ENCODE measurements at regions not wholly inside any gene's neighbourhood (a gene's known extent, or its start where the extent isn't known, plus 50 kb on each side); places are given as distances from the start of the nearest gene placed in this dataset.
"Not testable (repeated sequence)": the region's sequence is repeated elsewhere in the genome, so short reads cannot be mapped to it uniquely, and the experiment has no call there.

DNA sequence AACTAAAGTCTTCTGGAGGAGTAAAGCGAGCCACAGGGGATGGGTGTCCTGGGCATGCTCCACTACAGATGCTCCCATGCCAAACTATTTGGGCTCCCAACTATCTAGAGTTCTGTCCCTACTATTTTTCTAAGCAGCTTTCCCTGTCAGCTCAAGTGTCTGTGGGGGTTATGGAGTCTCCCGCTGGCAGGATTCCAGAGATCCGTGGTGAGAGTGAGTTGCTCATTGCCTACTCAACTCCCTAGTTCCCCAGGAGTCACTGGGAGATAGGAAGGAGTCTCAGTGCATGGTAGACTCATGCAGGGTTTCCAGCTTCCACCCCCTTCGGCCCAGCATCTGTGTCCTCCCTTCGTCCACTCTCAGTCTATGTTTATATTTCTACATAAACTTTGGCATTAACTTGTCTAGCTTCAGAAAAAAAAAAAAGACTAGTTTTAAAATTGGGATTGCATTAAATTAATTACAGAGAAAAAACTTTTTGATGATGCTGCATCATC lies 55.1 kb upstream of the INPP4B start:
- no peak overlapping the region for H3K27ac ChIP-seq (ENCODE audit: extremely low read length, insufficient read depth, low read length)
- FAIRE-seq: no peak
- H2AFZ ChIP-seq (ENCODE audit: low read length): no peak overlapping the region
- H3K9me3 ChIP-seq (ENCODE audit: low read length): no peaks in the 10 kb centered on the region
- 7% methylated on average over 5 of the region's 5 CpGs for WGBS (ENCODE audit: low lambda C conversion rate)
- no peaks in the 10 kb centered on the region for H3K4me1 ChIP-seq (ENCODE audit: insufficient read depth, low read length)
- intact Hi-C loops (cut with micrococcal nuclease; ENCODE audit: unreplicated experiment) (no loop called here), in situ Hi-C loops (cut with HindIII; ENCODE audit: extremely low pct_ligation_motif_present, low pct_unique_long_range_greater_than_20kb) (no loop called here)
- no peak overlapping the region for H3K4me2 ChIP-seq (ENCODE audit: low read depth, low read length)
- no peak overlapping the region for H3K4me3 ChIP-seq (replicated peaks in 1 of 3; ENCODE audit: insufficient read depth in 1 of 3, low read depth in 2 of 3, low read length in 3 of 3)
- H3K27me3 ChIP-seq (ENCODE audit: control insufficient read depth in 1 of 2, insufficient read depth in 2 of 2, low read length in 2 of 2): no peaks in the 10 kb centered on the region
- H4K20me1 ChIP-seq (ENCODE audit: insufficient read depth, low read length): no peaks in the 10 kb centered on the region
- H3K79me2 ChIP-seq (ENCODE audit: insufficient read depth, low read length): no peaks in the 10 kb centered on the region
- no peak overlapping the region for H3K9ac ChIP-seq (ENCODE audit: insufficient read depth, low read depth, low read length)
- no peak for DNase-seq (ENCODE audit: low spot score)
- H3K36me3 ChIP-seq (replicated peaks in 1 of 2; ENCODE audit: control insufficient read depth in 1 of 2, insufficient read depth in 2 of 2, low read length in 2 of 2): no peaks in the 10 kb centered on the region
- ChIA-PET CTCF (ENCODE audit: low intra/inter-chr PET ratio, low total read pairs) (no interaction called here), POLR2A (no interaction called here)
- BruUV-seq (replicated peaks): no TSS peak
- ATAC-seq: no peak
- TF ChIP-seq, protein P1, sequence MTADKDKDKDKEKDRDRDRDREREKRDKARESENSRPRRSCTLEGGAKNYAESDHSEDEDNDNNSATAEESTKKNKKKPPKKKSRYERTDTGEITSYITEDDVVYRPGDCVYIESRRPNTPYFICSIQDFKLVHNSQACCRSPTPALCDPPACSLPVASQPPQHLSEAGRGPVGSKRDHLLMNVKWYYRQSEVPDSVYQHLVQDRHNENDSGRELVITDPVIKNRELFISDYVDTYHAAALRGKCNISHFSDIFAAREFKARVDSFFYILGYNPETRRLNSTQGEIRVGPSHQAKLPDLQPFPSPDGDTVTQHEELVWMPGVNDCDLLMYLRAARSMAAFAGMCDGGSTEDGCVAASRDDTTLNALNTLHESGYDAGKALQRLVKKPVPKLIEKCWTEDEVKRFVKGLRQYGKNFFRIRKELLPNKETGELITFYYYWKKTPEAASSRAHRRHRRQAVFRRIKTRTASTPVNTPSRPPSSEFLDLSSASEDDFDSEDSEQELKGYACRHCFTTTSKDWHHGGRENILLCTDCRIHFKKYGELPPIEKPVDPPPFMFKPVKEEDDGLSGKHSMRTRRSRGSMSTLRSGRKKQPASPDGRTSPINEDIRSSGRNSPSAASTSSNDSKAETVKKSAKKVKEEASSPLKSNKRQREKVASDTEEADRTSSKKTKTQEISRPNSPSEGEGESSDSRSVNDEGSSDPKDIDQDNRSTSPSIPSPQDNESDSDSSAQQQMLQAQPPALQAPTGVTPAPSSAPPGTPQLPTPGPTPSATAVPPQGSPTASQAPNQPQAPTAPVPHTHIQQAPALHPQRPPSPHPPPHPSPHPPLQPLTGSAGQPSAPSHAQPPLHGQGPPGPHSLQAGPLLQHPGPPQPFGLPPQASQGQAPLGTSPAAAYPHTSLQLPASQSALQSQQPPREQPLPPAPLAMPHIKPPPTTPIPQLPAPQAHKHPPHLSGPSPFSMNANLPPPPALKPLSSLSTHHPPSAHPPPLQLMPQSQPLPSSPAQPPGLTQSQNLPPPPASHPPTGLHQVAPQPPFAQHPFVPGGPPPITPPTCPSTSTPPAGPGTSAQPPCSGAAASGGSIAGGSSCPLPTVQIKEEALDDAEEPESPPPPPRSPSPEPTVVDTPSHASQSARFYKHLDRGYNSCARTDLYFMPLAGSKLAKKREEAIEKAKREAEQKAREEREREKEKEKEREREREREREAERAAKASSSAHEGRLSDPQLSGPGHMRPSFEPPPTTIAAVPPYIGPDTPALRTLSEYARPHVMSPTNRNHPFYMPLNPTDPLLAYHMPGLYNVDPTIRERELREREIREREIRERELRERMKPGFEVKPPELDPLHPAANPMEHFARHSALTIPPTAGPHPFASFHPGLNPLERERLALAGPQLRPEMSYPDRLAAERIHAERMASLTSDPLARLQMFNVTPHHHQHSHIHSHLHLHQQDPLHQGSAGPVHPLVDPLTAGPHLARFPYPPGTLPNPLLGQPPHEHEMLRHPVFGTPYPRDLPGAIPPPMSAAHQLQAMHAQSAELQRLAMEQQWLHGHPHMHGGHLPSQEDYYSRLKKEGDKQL (CRISPR knock-in tag; IDR thresholded peaks at IDR 0.05; ENCODE audit: low read depth): no peak
- TF ChIP-seq ZNF350 (CRISPR knock-in tag; IDR thresholded peaks at IDR 0.05; ENCODE audit: borderline replicate concordance, low read depth): no peak
- no peak for TF ChIP-seq ZKSCAN8 (CRISPR knock-in tag; IDR thresholded peaks at IDR 0.05; ENCODE audit: borderline replicate concordance)
- no peak for TF ChIP-seq KLF13 (CRISPR knock-in tag; IDR thresholded peaks at IDR 0.05)
- TF ChIP-seq ZNF607 (CRISPR knock-in tag; IDR thresholded peaks at IDR 0.05; ENCODE audit: borderline replicate concordance): no peak
- TF ChIP-seq CEBPG (CRISPR knock-in tag; IDR thresholded peaks at IDR 0.05): no peak
- TF ChIP-seq ZNF557 (CRISPR knock-in tag; IDR thresholded peaks at IDR 0.05): no peak
- TF ChIP-seq TCF7L2 (IDR thresholded peaks at IDR 0.05; ENCODE audit: low read depth, low read length): no peak
- TF ChIP-seq TFE3 (CRISPR knock-in tag; IDR thresholded peaks at IDR 0.05): no peak
- TF ChIP-seq ZNF337 (CRISPR knock-in tag; IDR thresholded peaks at IDR 0.05; ENCODE audit: borderline replicate concordance, low read depth): no peak
- TF ChIP-seq ZNF430 (CRISPR knock-in tag; IDR thresholded peaks at IDR 0.05): no peak
- no peak for TF ChIP-seq TEAD3 (CRISPR knock-in tag; optimal IDR thresholded peaks at IDR 0.05; ENCODE audit: borderline replicate concordance)

DNA sequence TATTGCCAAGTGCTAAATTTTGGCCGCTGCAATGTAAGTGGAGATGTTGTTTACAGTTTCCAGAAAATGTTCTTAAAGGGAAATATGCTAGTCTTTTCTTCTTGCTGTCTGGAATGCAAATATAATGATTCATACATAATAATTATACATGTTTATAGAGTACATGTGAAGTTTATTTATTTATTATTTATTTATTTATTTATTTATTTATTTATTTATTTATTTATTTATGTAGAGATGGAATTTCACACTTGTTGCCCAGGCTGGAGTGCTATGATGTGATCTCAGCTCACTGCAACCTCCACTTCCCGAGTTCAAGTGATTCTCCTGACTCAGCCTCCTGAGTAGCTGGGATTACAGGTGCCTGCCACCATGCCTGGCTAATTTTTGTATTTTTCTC lies 57.5 kb upstream of the INPP4B start:
- H3K79me2 ChIP-seq (ENCODE audit: insufficient read depth, low read length); FAIRE-seq; BruUV-seq (replicated peaks); DNase-seq (ENCODE audit: low spot score); H2AFZ ChIP-seq (ENCODE audit: low read length); H3K4me3 ChIP-seq (replicated peaks in 1 of 3; ENCODE audit: insufficient read depth in 1 of 3, low read depth in 2 of 3, low read length in 3 of 3); H3K9ac ChIP-seq (ENCODE audit: insufficient read depth, low read depth, low read length); H3K4me2 ChIP-seq (ENCODE audit: low read depth, low read length); H3K36me3 ChIP-seq (replicated peaks in 1 of 2; ENCODE audit: control insufficient read depth in 1 of 2, insufficient read depth in 2 of 2, low read length in 2 of 2); H3K9me3 ChIP-seq (ENCODE audit: low read length); ATAC-seq; intact Hi-C loops (cut with micrococcal nuclease; ENCODE audit: unreplicated experiment); POLR2A ChIA-PET; H3K27me3 ChIP-seq (ENCODE audit: control insufficient read depth in 1 of 2, insufficient read depth in 2 of 2, low read length in 2 of 2); in situ Hi-C loops (cut with HindIII; ENCODE audit: extremely low pct_ligation_motif_present, low pct_unique_long_range_greater_than_20kb); H4K20me1 ChIP-seq (ENCODE audit: insufficient read depth, low read length); H3K27ac ChIP-seq (ENCODE audit: extremely low read length, insufficient read depth, low read length); CTCF ChIA-PET (ENCODE audit: low intra/inter-chr PET ratio, low total read pairs); H3K4me1 ChIP-seq (ENCODE audit: insufficient read depth, low read length): not testable (repeated sequence)
- WGBS (ENCODE audit: low lambda C conversion rate): 3% methylated on average over 2 of the region's 2 CpGs
